HG03039 (cell line): ENCODE measurements at regions not wholly inside any gene's neighbourhood (a gene's known extent, or its start where the extent isn't known, plus 50 kb on each side); places are given as distances from the start of the nearest gene placed in this dataset.
A peak's percentile ranks its signal among the peaks of the same experiment; 100 is the strongest.
"Not testable (repeated sequence)": the region's sequence is repeated elsewhere in the genome, so short reads cannot be mapped to it uniquely, and the experiment has no call there.

Experiments
- ATAC-seq: cut with Tn5 transposase; IDR thresholded peaks from one replicate; pipeline ENCODE4 v1.9.1; 2021; ENCODE audit warnings: mild to moderate bottlenecking, moderate library complexity; ENCODE audit not compliant: unreplicated experiment

- no peak for ATAC-seq
Observed at GRCh38 chr15:66864086-66864830, 162.2 kb downstream of the SMAD6 start.

- no peak for ATAC-seq
Observed at GRCh38 chr15:66864871-66865281, 162.8 kb downstream of the SMAD6 start.

- peak; percentile 56 for ATAC-seq
Observed at GRCh38 chr15:66865622-66866611, 163.9 kb downstream of the SMAD6 start.

GRCh38 chr15:66866656-66867055, 164.6 kb downstream of the SMAD6 start:
- no peak for ATAC-seq

GRCh38 chr15:66868918-66869317, 166.9 kb downstream of the SMAD6 start:
- ATAC-seq, result no peak

- no peak for ATAC-seq
Observed at GRCh38 chr15:66870880-66871388, 168.9 kb downstream of the SMAD6 start.

- ATAC-seq, result no peak
Observed at GRCh38 chr15:66872405-66872804, 170.4 kb downstream of the SMAD6 start.

GRCh38 chr15:66873331-66873730, 171.3 kb downstream of the SMAD6 start:
- not testable (repeated sequence) for ATAC-seq

- no peak for ATAC-seq
Observed at GRCh38 chr15:66873856-66874255, 171.8 kb downstream of the SMAD6 start.

- no peak for ATAC-seq
Observed at GRCh38 chr15:66875588-66876420, 173.8 kb downstream of the SMAD6 start.

GRCh38 chr15:66876421-66876730, 174.3 kb downstream of the SMAD6 start:
- no peak for ATAC-seq

- no peak for ATAC-seq
Observed at GRCh38 chr15:66876731-66877476, 174.9 kb downstream of the SMAD6 start.

GRCh38 chr15:66877477-66878271, 175.6 kb downstream of the SMAD6 start:
- ATAC-seq, result no peak

GRCh38 chr15:66878761-66879160, 176.7 kb downstream of the SMAD6 start:
- ATAC-seq, result no peak

- ATAC-seq, result no peak
Observed at GRCh38 chr15:66879531-66880368, 177.7 kb downstream of the SMAD6 start.

GRCh38 chr15:66880380-66881155, 178.5 kb downstream of the SMAD6 start:
- no peak for ATAC-seq

GRCh38 chr15:66881173-66881905, 179.3 kb downstream of the SMAD6 start:
- no peak for ATAC-seq
